Activated T-cell treated with anti-CD3 and anti-CD28 coated beads, Interleukin-2, amount 50 U/mL, for 24 hours (primary cell): ENCODE measurements at regions not wholly inside any gene's neighbourhood (a gene's known extent, or its start where the extent isn't known, plus 50 kb on each side); places are given as distances from the start of the nearest gene placed in this dataset.

Experiments
- DNase-seq: peaks from one replicate; pipeline ENCODE4 v3.0.0-alpha.2; 2020
- H3K27ac Mint-ChIP-seq: 2 replicates; pipeline ENCODE4 v1.8.0; 2020; ENCODE audit warnings: mild to moderate bottlenecking, mixed read lengths
- H3K27me3 Mint-ChIP-seq: 2 replicates; pipeline ENCODE4 v1.8.0; 2020; ENCODE audit warnings: mixed read lengths
- H3K36me3 Mint-ChIP-seq: 2 replicates; pipeline ENCODE4 v1.8.0; 2020; ENCODE audit warnings: low read depth, mixed read lengths
- H3K4me1 Mint-ChIP-seq: 2 replicates; pipeline ENCODE4 v1.8.0; 2020; ENCODE audit warnings: low read depth, mixed read lengths
- H3K4me3 Mint-ChIP-seq: 2 replicates; pipeline ENCODE4 v1.8.0; 2020; ENCODE audit warnings: mild to moderate bottlenecking, moderate library complexity, mixed read lengths
- H3K9me3 Mint-ChIP-seq: 2 replicates; pipeline ENCODE4 v1.8.0; 2020; ENCODE audit warnings: mixed read lengths

- DNase-seq = no peak
- no peaks in the 10 kb centered on the region for H3K9me3 Mint-ChIP-seq
- H3K4me1 Mint-ChIP-seq = no peaks in the 10 kb centered on the region
- no peaks in the 10 kb centered on the region for H3K27me3 Mint-ChIP-seq
- no peak overlapping the region for H3K27ac Mint-ChIP-seq
- no peaks in the 10 kb centered on the region for H3K36me3 Mint-ChIP-seq
- H3K4me3 Mint-ChIP-seq = no peak overlapping the region
Observed at GRCh38 chr3:99413504-99413903, 224.9 kb upstream of the COL8A1 start.

- Mint-ChIP-seq H3K27ac (no peak overlapping the region), H3K4me3 (no peak overlapping the region), H3K9me3 (no peaks in the 10 kb centered on the region), H3K36me3 (no peaks in the 10 kb centered on the region), H3K4me1 (no peaks in the 10 kb centered on the region), H3K27me3 (no peaks in the 10 kb centered on the region)
- no peak for DNase-seq
Observed at GRCh38 chr3:99410789-99411311, 227.5 kb upstream of the COL8A1 start.

GRCh38 chr3:99409961-99410360, 228.4 kb upstream of the COL8A1 start:
- no peak for DNase-seq
- Mint-ChIP-seq H3K9me3 (no peaks in the 10 kb centered on the region), H3K36me3 (no peaks in the 10 kb centered on the region), H3K27me3 (no peaks in the 10 kb centered on the region), H3K4me1 (no peaks in the 10 kb centered on the region), H3K27ac (no peak overlapping the region), H3K4me3 (no peak overlapping the region)

- no peaks in the 10 kb centered on the region for H3K27me3 Mint-ChIP-seq
- no peaks in the 10 kb centered on the region for H3K4me1 Mint-ChIP-seq
- no peak overlapping the region for H3K4me3 Mint-ChIP-seq
- H3K9me3 Mint-ChIP-seq = peaks cover 3% of the 10 kb centered on the region
- H3K27ac Mint-ChIP-seq = no peak overlapping the region
- H3K36me3 Mint-ChIP-seq = no peaks in the 10 kb centered on the region
- DNase-seq = no peak
Observed at GRCh38 chr3:99407257-99407656, 231.1 kb upstream of the COL8A1 start.

- no peaks in the 10 kb centered on the region for H3K27me3 Mint-ChIP-seq
- no peak overlapping the region for H3K4me3 Mint-ChIP-seq
- no peak for DNase-seq
- no peaks in the 10 kb centered on the region for H3K36me3 Mint-ChIP-seq
- H3K9me3 Mint-ChIP-seq = peaks cover 12% of the 10 kb centered on the region
- no peaks in the 10 kb centered on the region for H3K4me1 Mint-ChIP-seq
- no peak overlapping the region for H3K27ac Mint-ChIP-seq
Observed at GRCh38 chr3:99402755-99403154, 235.6 kb upstream of the COL8A1 start.

GRCh38 chr3:99400352-99400751, 238.0 kb upstream of the COL8A1 start:
- Mint-ChIP-seq H3K4me1 (no peaks in the 10 kb centered on the region), H3K27me3 (no peaks in the 10 kb centered on the region), H3K9me3 (peaks cover 15% of the 10 kb centered on the region)

GRCh38 chr3:99396651-99397275, 241.6 kb upstream of the COL8A1 start:
- Mint-ChIP-seq H3K4me1 (no peaks in the 10 kb centered on the region), H3K27ac (no peak overlapping the region), H3K27me3 (no peaks in the 10 kb centered on the region), H3K4me3 (no peak overlapping the region), H3K9me3 (peaks cover 12% of the 10 kb centered on the region), H3K36me3 (no peaks in the 10 kb centered on the region)
- no peak for DNase-seq

More at GRCh38 chr3:99400352-99400751, 238.0 kb upstream of the COL8A1 start:
- no peak for DNase-seq
- Mint-ChIP-seq H3K27ac (no peak overlapping the region), H3K4me3 (no peak overlapping the region), H3K36me3 (no peaks in the 10 kb centered on the region)

- Mint-ChIP-seq H3K9me3 (peaks cover 12% of the 10 kb centered on the region), H3K27ac (no peak overlapping the region), H3K36me3 (no peaks in the 10 kb centered on the region), H3K4me1 (no peaks in the 10 kb centered on the region), H3K4me3 (no peak overlapping the region), H3K27me3 (no peaks in the 10 kb centered on the region)
- no peak for DNase-seq
Observed at GRCh38 chr3:99394831-99395778, 243.3 kb upstream of the COL8A1 start.

GRCh38 chr3:99393961-99394360, 244.4 kb upstream of the COL8A1 start:
- no peaks in the 10 kb centered on the region for H3K36me3 Mint-ChIP-seq
- H3K4me1 Mint-ChIP-seq = no peaks in the 10 kb centered on the region
- no peak for DNase-seq
- H3K27ac Mint-ChIP-seq = no peak overlapping the region
- peaks cover 6% of the 10 kb centered on the region for H3K9me3 Mint-ChIP-seq
- no peaks in the 10 kb centered on the region for H3K27me3 Mint-ChIP-seq
- H3K4me3 Mint-ChIP-seq = no peak overlapping the region

GRCh38 chr3:99388780-99389179, 249.6 kb upstream of the COL8A1 start:
- Mint-ChIP-seq H3K4me1 (no peaks in the 10 kb centered on the region), H3K4me3 (no peak overlapping the region), H3K9me3 (no peaks in the 10 kb centered on the region), H3K27me3 (no peaks in the 10 kb centered on the region), H3K27ac (no peak overlapping the region), H3K36me3 (no peaks in the 10 kb centered on the region)
- DNase-seq = no peak

GRCh38 chr3:99384596-99384995, 253.8 kb upstream of the COL8A1 start:
- H3K4me1 Mint-ChIP-seq = no peaks in the 10 kb centered on the region
- no peak for DNase-seq
- H3K36me3 Mint-ChIP-seq = no peaks in the 10 kb centered on the region
- H3K9me3 Mint-ChIP-seq = peaks cover 4% of the 10 kb centered on the region
- no peak overlapping the region for H3K4me3 Mint-ChIP-seq
- no peaks in the 10 kb centered on the region for H3K27me3 Mint-ChIP-seq
- no peak overlapping the region for H3K27ac Mint-ChIP-seq

GRCh38 chr3:99376926-99377325, 261.5 kb upstream of the COL8A1 start:
- no peak for DNase-seq
- Mint-ChIP-seq H3K27me3 (no peaks in the 10 kb centered on the region), H3K27ac (no peak overlapping the region), H3K4me1 (no peaks in the 10 kb centered on the region), H3K9me3 (peaks cover 4% of the 10 kb centered on the region), H3K4me3 (no peak overlapping the region), H3K36me3 (no peaks in the 10 kb centered on the region)

GRCh38 chr3:99373846-99374210, 264.6 kb upstream of the COL8A1 start:
- H3K27ac Mint-ChIP-seq = no peak overlapping the region
- no peaks in the 10 kb centered on the region for H3K4me1 Mint-ChIP-seq
- H3K36me3 Mint-ChIP-seq = no peaks in the 10 kb centered on the region
- H3K27me3 Mint-ChIP-seq = no peaks in the 10 kb centered on the region
- peaks cover 4% of the 10 kb centered on the region for H3K9me3 Mint-ChIP-seq
- DNase-seq = no peak
- H3K4me3 Mint-ChIP-seq = no peak overlapping the region

- DNase-seq = no peak
- peaks cover 4% of the 10 kb centered on the region for H3K9me3 Mint-ChIP-seq
- H3K36me3 Mint-ChIP-seq = no peaks in the 10 kb centered on the region
- H3K4me1 Mint-ChIP-seq = no peaks in the 10 kb centered on the region
- no peak overlapping the region for H3K4me3 Mint-ChIP-seq
- no peaks in the 10 kb centered on the region for H3K27me3 Mint-ChIP-seq
- H3K27ac Mint-ChIP-seq = no peak overlapping the region
Observed at GRCh38 chr3:99373088-99373845, 265.1 kb upstream of the COL8A1 start.
